ENCODE measurements at regions not wholly inside any gene's neighbourhood (a gene's known extent, or its start where the extent isn't known, plus 50 kb on each side); places are given as distances from the start of the nearest gene placed in this dataset.
"Not testable (repeated sequence)": the region's sequence is repeated elsewhere in the genome, so short reads cannot be mapped to it uniquely, and the experiment has no call there.

DNA sequence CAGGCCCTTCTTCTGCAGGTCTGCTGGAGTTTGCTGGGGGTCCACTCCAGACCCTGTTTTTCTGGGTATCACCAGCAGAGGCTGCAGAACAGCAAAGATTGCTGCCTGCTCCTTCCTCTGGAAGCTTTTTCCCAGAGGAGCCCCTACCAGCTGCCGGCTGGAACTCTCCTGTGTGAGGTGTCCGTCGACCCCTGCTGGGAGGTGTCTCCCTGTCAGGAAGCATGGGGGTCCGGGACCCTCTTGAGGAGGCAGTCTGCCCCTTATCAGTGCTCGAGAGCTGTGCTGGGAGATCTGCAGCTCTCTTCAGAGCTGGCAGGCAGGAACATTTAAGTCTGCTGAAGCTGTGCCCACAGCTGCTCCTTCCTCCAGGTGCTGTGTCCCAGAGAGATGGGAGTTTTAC is 1622.8 kb downstream of the KHDRBS2 start:
- DNase-seq, result not testable (repeated sequence)

DNA sequence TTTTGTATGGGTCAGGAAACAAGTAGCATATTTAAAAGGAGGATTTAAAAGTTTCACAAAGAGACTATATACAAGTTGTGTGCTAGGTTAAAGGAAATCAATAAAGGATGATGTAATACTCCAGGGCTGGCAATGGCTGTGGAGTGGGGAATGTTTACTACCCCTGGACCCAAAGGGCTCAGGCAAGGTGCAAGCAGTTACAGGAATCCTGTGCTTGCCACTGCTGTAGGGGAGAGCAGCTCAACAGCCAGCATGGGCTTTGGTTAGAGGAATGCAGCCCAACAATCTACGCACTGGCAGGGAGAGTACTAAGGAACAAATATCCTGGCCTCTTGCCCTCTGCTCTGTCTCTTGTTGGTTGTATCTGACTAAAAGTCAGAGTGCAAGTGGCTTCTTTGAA is 1642.2 kb downstream of the KHDRBS2 start:
- no peak for DNase-seq

DNA sequence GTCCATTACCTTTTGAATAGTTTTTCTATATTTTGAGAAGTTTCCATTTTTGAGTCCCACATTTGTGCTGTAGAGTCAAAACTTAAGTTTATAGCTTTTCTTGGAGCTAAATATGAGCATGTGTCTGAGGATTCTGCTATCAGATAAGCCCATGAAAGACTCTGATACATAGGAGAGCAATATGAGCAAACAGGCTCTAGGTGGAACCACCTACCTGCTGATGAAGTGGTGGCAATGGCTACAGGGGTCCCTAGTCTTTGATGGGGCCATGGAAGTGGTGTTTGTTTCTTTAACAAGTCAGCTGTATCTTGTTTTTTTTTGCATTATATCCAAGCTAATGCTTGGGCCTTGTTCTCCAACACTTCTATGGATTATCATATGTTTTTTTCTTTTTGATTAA is 1646.8 kb downstream of the KHDRBS2 start:
- DNase-seq, result not testable (repeated sequence)
